Glomerular visceral epithelial cell (primary cell): ENCODE measurements at regions not wholly inside any gene's neighbourhood (a gene's known extent, or its start where the extent isn't known, plus 50 kb on each side); places are given as distances from the start of the nearest gene placed in this dataset.
A peak's percentile ranks its signal among the peaks of the same experiment; 100 is the strongest.
"Not testable (repeated sequence)": the region's sequence is repeated elsewhere in the genome, so short reads cannot be mapped to it uniquely, and the experiment has no call there.

ENCODE experiments used
- DNase-seq: peaks from one replicate; pipeline ENCODE4 v3.0.0-alpha.2; 2016; ENCODE audit errors: extremely low spot score

GRCh38 chr3:177893331-177893730, 642.9 kb upstream of the KCNMB2 start:
- DNase-seq = no peak

GRCh38 chr3:177894081-177894728, 642.0 kb upstream of the KCNMB2 start:
- no peak for DNase-seq

DNA sequence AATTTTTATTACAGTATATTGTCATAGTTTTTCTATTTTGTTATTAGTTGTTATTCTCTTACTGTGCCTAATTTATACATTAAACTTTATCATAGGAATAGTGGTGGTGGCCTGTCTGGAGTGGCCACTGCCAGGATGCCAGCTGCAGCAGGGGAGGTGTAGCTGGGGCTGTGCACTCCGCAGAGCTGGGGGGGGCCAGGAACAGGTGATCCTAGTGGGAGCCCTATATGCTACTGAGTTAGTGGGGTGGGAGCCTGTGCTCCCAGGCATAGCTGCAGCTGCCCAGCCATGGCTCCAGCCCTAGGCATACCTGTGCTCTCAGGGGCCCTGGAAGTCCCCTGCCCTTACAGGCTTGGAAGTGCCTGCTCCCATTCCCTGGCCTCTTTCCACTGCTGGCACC, 638.1 kb upstream of the KCNMB2 start:
- DNase-seq = no peak

GRCh38 chr3:177899275-177900067, 636.8 kb upstream of the KCNMB2 start:
- no peak for DNase-seq

GRCh38 chr3:177902876-177903275, 633.4 kb upstream of the KCNMB2 start:
- no peak for DNase-seq

DNA sequence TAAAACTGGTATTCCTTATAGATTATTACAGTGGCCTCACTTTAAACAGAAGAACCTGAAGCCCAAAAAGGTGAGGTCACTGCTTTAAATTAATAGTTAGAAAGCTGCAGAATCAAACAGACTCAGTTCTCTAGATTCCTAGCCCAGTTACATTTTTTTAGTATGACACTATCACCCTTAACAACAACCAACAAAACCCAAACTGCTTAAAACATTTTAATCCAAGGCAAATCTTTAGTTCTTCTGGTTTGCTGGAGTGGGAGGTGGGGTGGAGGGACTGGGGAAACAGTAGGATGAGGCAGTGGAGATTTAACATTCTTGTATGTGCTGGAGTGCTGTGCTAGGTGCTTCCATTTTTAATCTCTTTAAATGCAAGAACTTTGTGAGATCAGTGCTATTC, 631.6 kb upstream of the KCNMB2 start:
- DNase-seq = peak; percentile 58

DNA sequence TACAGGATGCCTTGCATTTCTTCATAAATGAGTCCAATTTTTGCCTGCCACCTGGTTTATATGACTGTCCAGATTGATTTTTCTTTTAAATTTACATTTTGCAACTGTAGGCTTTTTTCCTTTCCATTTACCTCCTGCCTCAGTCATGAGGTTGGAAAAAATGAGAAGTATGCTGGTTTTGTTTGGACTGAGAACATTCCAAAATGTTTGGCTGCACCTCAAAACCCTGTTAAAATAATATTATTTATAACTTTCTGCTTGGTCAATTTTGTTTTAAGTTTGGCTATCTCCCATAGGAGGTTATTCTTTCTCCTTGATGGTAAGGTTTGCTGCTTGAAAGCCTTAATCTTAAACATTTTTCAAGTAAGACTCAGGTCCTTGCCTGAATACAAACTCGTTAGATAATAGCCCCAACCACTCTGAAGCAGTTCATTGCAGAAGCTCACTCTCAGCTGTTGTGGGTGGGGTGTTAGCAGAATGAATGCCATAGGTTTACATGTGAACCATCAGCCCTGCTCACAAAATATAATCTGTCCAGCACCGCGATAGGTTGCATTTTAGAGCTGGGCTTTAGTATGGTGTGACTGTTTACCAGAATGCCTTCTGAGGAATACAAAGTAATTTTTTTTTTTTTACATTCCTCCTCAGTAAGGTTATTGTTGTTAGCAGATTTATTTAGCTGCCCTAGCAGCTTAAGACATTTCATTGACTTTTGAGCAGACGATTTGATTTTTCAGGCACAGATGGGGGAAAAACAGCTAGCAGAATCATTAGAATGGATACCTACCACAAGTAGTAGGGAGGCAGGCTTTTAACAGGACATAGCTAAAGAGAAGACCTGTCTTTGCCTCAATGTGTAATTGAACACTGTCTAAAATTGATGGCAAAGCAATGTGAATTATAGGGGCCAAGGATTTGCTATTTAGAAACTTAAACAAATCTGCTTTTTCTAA, 630.8 kb upstream of the KCNMB2 start:
- DNase-seq = peak; percentile 80

DNA sequence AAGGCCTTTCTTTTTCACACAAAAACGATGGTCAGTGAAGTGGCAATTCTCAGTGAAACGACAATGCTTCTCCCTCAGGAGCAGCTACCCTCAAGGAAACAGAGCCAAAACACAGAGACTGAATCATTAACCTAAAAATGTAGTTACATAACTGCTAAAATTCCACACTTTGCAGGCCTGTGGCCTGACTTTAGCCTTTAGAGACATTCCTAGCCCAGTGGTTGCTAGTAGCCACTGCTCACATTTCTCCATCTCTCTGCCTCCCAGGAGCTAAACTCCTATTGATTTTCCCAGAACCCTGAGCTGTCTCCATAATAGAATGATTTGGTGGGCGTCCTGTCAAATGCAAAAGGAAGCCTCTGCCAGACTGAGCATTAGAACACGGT, 630.1 kb upstream of the KCNMB2 start:
- DNase-seq = peak; percentile 86

- peak; percentile 26 for DNase-seq
Observed at GRCh38 chr3:177906578-177907229, 629.5 kb upstream of the KCNMB2 start.

GRCh38 chr3:177909530-177909929, 626.7 kb upstream of the KCNMB2 start:
- not testable (repeated sequence) for DNase-seq

GRCh38 chr3:177914224-177914623, 622.0 kb upstream of the KCNMB2 start:
- DNase-seq = no peak

DNA sequence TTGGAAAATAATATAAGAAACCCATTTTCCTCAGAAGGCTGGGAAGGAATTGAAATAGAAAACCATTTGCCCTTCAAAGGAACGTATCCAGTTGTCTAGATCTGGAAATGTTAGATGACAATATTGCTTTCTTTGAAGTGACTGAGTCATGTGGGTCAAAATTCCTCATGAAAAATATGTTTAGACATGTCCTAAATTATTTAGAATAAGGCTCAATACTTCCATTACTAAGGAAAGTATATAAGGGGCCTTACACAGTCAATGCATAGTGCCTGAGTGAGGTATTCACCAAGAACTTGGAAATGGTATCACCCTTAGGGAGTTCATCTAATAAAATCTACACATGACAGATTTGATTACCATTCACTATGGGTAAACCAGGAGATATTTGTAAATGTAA, 619.8 kb upstream of the KCNMB2 start:
- no peak for DNase-seq

DNA sequence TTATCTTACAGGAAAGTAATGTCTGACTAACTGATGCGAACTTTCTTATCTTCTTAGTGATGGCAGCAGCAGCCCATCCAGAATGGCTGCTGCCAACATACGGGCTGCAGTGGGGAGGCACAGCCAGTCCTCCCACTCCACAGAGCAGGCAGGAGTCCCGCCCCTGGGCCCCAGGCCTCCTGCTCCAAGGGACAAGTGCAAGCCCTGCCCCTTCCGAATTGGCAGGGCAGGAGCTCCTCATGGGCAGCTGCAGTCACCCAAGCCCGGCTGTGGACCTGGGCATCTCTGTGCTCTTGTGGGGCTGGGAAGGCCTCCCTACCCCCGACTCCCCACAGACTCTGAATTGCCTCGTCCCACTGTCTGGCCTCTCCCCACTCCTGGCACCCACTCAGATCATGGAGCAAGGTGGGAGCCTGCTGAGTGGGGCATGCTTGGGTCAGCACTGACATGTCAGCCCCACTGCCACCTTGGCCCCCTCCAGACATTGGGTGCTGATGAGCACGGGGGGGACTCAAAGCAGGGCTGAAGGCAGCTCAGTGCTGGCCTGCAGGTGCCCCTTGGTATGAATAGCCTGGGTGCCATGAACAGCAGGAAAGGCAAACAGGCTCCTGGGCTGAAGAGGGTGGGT, 618.9 kb upstream of the KCNMB2 start:
- DNase-seq = no peak

DNA sequence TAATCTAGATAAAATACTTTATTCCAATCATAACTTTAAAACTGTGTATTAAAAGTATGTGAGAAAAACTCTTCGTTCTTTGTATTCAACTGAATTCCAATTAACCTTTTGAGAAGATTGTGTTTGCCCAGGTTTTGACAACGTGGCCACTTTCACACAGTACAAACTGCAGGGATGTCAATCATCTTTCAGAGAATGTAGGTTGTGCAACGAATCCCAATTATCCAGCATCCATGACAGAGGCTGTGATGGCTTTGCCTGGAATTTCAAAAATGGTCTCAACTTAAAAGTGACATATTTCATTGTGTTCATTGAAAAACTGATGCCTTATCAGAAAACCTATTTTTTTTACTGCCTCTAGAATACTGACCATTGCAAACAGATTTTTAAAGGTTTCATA, 615.1 kb upstream of the KCNMB2 start:
- no peak for DNase-seq

- DNase-seq = no peak
Observed at GRCh38 chr3:177924261-177924660, 612.0 kb upstream of the KCNMB2 start.

GRCh38 chr3:177928172-177928873, 607.9 kb upstream of the KCNMB2 start:
- peak; percentile 22 for DNase-seq

DNA sequence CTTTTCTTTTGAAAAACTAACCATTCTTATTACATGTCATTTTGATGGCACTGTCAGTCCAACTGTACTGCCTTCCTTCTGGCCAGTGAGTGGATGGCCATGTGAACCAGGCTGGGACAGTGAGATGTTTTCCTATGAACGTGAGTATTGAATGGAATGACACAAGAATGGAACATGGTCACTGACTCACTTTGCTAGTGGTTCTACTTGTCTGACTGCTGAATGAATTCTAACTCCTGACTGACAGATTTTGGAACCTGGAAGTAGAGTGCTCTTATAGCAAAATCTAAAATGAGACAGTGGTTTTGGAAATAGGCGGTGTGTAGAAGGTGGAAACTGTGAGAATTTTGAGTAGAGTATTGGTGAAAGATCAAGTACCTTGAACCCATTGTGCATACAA, 606.9 kb upstream of the KCNMB2 start:
- DNase-seq = no peak

DNA sequence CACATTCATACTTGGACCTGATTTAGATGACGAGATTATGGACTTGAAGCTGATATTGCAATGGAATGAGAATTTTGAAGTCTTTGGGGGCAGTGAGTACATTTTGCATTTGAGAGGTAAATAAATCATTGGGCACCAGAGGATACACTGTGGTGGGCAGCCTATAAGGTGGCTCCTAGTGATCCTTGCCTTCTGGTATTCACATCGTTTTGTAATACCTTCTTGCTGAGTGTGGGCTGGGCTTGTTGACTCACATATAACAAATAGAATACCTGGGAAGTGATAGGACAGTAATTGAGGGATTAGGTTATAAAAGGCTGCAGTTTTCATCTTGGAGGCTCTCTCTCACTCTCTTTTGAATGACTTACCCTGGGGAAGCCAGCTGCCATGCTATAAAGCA, 605.5 kb upstream of the KCNMB2 start:
- no peak for DNase-seq

DNA sequence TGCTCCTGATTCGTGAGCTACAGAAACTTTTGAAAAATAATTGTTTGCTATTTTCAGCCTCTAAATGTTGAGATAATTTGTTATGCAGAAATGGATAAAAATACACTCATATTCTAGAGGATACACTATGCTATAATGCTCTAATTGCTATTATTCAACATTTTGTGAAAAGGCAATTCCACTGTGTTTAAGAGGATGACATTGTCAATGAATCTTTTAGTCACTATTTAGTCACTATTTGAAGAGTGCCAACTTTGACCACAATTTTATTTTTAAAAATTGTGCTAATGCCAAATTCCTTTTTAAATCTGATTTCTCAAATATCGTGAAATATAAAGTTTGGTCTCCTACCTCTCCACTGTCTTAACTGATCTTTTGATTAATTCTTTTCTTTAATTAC, 604.9 kb upstream of the KCNMB2 start:
- DNase-seq = no peak

GRCh38 chr3:177932346-177932745, 603.9 kb upstream of the KCNMB2 start:
- DNase-seq = no peak
